ENCODE measurements at regions not wholly inside any gene's neighbourhood (a gene's known extent, or its start where the extent isn't known, plus 50 kb on each side); places are given as distances from the start of the nearest gene placed in this dataset.

GRCh38 chr20:39349240-39349639, 387.1 kb downstream of the DHX35 start:
- TF ChIP-seq CTCF (IDR thresholded peaks at IDR 0.05; ENCODE audit: low read length), result no peak
- no peak for TF ChIP-seq EZH2 (IDR thresholded peaks at IDR 0.05; ENCODE audit: borderline replicate concordance, low read length)
